GM12878 (cell line): ENCODE measurements at regions not wholly inside any gene's neighbourhood (a gene's known extent, or its start where the extent isn't known, plus 50 kb on each side); places are given as distances from the start of the nearest gene placed in this dataset.

ENCODE experiments used
- BCL3 ChIP-seq: IDR thresholded peaks from 2 replicates; pipeline ENCODE4 v1.6.1; 2011; ENCODE audit warnings: borderline replicate concordance, low read depth, mild to moderate bottlenecking, moderate library complexity, low read length; ENCODE audit not compliant: insufficient read depth, poor library complexity, severe bottlenecking
- CBX5 ChIP-seq: sonication (generic); IDR thresholded peaks from 2 replicates; pipeline ENCODE4 v1.6.1; 2016; ENCODE audit warnings: low read depth, moderate library complexity, mild to moderate bottlenecking, inconsistent platforms
- CEBPB ChIP-seq, 2 experiments: fragments of 150-350 bp in 1 of 2; IDR thresholded peaks; 2 replicates each; pipeline ENCODE4 v1.6.1; 2012 to 2014; ENCODE audit warnings: low read depth in 2 of 2, low read length in 2 of 2, borderline replicate concordance in 1 of 2, inconsistent platforms in 1 of 2
- CTCF ChIP-seq, 3 experiments: IDR thresholded peaks in 2 of 3; conservative IDR thresholded peaks in 1 of 3; 2 replicates each; pipeline ENCODE4 v1.5.1; 2011; ENCODE audit warnings: low read depth in 3 of 3, low read length in 3 of 3, mild to moderate bottlenecking in 3 of 3, control low read depth in 2 of 3, moderate library complexity in 2 of 3, inconsistent platforms in 1 of 3, mixed read lengths in 1 of 3; ENCODE audit not compliant: control insufficient read depth in 2 of 3, insufficient read depth in 1 of 3; ENCODE audit errors: extremely low read depth in 1 of 3
- ESRRA ChIP-seq: IDR thresholded peaks from 2 replicates; pipeline ENCODE4 v1.6.1; 2012; ENCODE audit warnings: mild to moderate bottlenecking, low read length, improper control_type of control experiment
- FOS ChIP-seq: IDR thresholded peaks from 3 replicates; pipeline ENCODE4 v1.6.1; 2011; ENCODE audit warnings: borderline replicate concordance; ENCODE audit not compliant: insufficient read length; ENCODE audit errors: extremely low read depth
- POLR2AphosphoS5 ChIP-seq: IDR thresholded peaks from 2 replicates; pipeline ENCODE4 v1.6.1; 2011; ENCODE audit warnings: mild to moderate bottlenecking, low read length, inconsistent platforms
- RAD21 ChIP-seq: IDR thresholded peaks from 2 replicates; pipeline ENCODE4 v1.6.1; 2011; ENCODE audit warnings: mild to moderate bottlenecking, low read depth, low read length, moderate library complexity; ENCODE audit not compliant: insufficient read depth
- RELA ChIP-seq: fragments of 450-650 bp; IDR thresholded peaks from 2 replicates; pipeline ENCODE4 v1.8.0; 2014; ENCODE audit warnings: borderline replicate concordance; ENCODE audit not compliant: partially characterized antibody
- SREBF2 ChIP-seq: IDR thresholded peaks from 2 replicates; pipeline ENCODE4 v1.6.1; 2012; ENCODE audit warnings: mild to moderate bottlenecking, low read length
- TAF1 ChIP-seq: IDR thresholded peaks from 2 replicates; pipeline ENCODE4 v1.6.1; 2011; ENCODE audit warnings: mild to moderate bottlenecking, low read depth, low read length, borderline replicate concordance

- TF ChIP-seq FOS (no peak), RELA (no peak), POLR2AphosphoS5 (no peak), TAF1 (no peak), RAD21 (no peak), CTCF (IDR thresholded peaks at IDR 0.05 in 2 of 3, conservative IDR thresholded peaks at IDR 0.05 in 1 of 3; ENCODE audit: control insufficient read depth in 2 of 3, extremely low read depth in 1 of 3, insufficient read depth in 1 of 3, low read depth in 3 of 3, low read length in 3 of 3) (no peak), BCL3 (no peak), SREBF2 (no peak), CEBPB (IDR thresholded peaks at IDR 0.05; ENCODE audit: borderline replicate concordance in 1 of 2, low read depth in 2 of 2, low read length in 2 of 2) (no peak), ESRRA (no peak), CBX5 (no peak)
Observed at GRCh38 chr2:48901015-48901343, 145.5 kb upstream of the LHCGR start.
